ENCODE measurements at regions not wholly inside any gene's neighbourhood (a gene's known extent, or its start where the extent isn't known, plus 50 kb on each side); places are given as distances from the start of the nearest gene placed in this dataset.

GRCh38 chr6:63449714-63450113 is 122.6 kb upstream of the LOC128125822 start:
- TF ChIP-seq CTCF (IDR thresholded peaks at IDR 0.05; ENCODE audit: extremely low read depth, missing control alignments) = no peak
- DNase-seq (ENCODE audit: low spot score) = no peak

- DNase-seq (ENCODE audit: low spot score) = no peak
- TF ChIP-seq CTCF (IDR thresholded peaks at IDR 0.05; ENCODE audit: extremely low read depth, missing control alignments) = no peak
Observed at GRCh38 chr6:63451238-63451637, 121.0 kb upstream of the LOC128125822 start.

- TF ChIP-seq CTCF (IDR thresholded peaks at IDR 0.05; ENCODE audit: extremely low read depth, missing control alignments) = no peak
- DNase-seq (ENCODE audit: low spot score) = no peak
Observed at GRCh38 chr6:63452125-63452524, 120.2 kb upstream of the LOC128125822 start.

GRCh38 chr6:63456734-63457133 is 115.5 kb upstream of the LOC128125822 start:
- no peak for DNase-seq (ENCODE audit: low spot score)
- no peak for TF ChIP-seq CTCF (IDR thresholded peaks at IDR 0.05; ENCODE audit: extremely low read depth, missing control alignments)

GRCh38 chr6:63458480-63459115 is 113.7 kb upstream of the LOC128125822 start:
- DNase-seq (ENCODE audit: low spot score) = no peak
- no peak for TF ChIP-seq CTCF (IDR thresholded peaks at IDR 0.05; ENCODE audit: extremely low read depth, missing control alignments)

GRCh38 chr6:63459814-63460213 is 112.5 kb upstream of the LOC128125822 start:
- TF ChIP-seq CTCF (IDR thresholded peaks at IDR 0.05; ENCODE audit: extremely low read depth, missing control alignments) = no peak
- no peak for DNase-seq (ENCODE audit: low spot score)

- TF ChIP-seq CTCF (IDR thresholded peaks at IDR 0.05; ENCODE audit: extremely low read depth, missing control alignments) = no peak
- no peak for DNase-seq (ENCODE audit: low spot score)
Observed at GRCh38 chr6:63460971-63461370, 111.3 kb upstream of the LOC128125822 start.
